ENCODE measurements at regions not wholly inside any gene's neighbourhood (a gene's known extent, or its start where the extent isn't known, plus 50 kb on each side); places are given as distances from the start of the nearest gene placed in this dataset.

- TF ChIP-seq POLR2AphosphoS5 (IDR thresholded peaks at IDR 0.05): no peak
- TF ChIP-seq CTCF (IDR thresholded peaks at IDR 0.05): no peak
- no peak for TF ChIP-seq POLR2A (IDR thresholded peaks at IDR 0.05; ENCODE audit: low read depth)
Observed at GRCh38 chr5:179453616-179454015, 96.7 kb upstream of the RUFY1 start.
